NOMO-1 treated with DMSO at 0.1 percent for 48 hours (cell line): ENCODE measurements at regions not wholly inside any gene's neighbourhood (a gene's known extent, or its start where the extent isn't known, plus 50 kb on each side); places are given as distances from the start of the nearest gene placed in this dataset.
"Not testable (repeated sequence)": the region's sequence is repeated elsewhere in the genome, so short reads cannot be mapped to it uniquely, and the experiment has no call there.

Experiments used
- DNase-seq: peaks from one replicate; lab custom pipeline; 2025; ENCODE audit not compliant: unreplicated experiment; lab: John Stamatoyannopoulos, UW

GRCh38 chr9:85487872-85488271 lies 253.9 kb downstream of the AGTPBP1 start:
- DNase-seq: no peak

DNA sequence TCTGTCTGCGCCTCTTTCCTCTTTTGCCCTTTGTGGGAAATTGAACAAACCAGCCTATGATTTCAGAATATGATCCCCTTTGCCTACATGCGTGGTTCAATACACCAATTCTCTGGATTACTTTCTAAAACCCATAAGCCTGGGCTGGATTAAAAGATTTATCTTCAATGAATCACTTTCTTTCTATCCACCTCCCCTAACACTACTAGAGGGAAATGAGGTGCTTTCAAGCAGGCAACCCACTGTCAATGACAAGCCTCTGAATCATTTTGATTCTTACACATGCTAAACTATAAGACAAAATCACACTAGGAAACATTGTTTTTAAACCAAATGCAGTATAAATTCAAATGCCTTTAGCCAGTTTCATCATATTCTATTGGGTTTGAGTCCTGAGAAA lies 257.5 kb downstream of the AGTPBP1 start:
- no peak for DNase-seq

DNA sequence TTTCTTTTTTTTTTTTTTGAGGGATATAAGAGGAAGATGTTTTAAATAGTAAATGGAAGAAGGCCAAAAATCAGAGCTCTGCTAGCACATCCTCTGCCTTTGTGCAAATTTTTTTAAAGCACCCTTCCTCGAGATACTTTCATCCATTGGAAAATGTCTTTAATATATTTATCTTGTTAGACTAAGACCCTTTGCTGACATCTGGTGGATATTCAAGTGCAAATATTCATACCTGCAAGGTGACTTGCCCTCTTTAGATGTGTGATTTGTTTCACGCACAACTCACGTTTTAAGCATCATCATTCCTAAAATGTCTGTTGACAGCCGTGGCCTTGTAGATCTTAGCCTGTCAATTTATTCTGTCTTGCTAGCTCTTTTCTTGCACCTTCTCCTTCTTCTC lies 258.5 kb downstream of the AGTPBP1 start:
- DNase-seq: no peak

GRCh38 chr9:85479305-85479704 lies 262.4 kb downstream of the AGTPBP1 start:
- no peak for DNase-seq

GRCh38 chr9:85478847-85479246 lies 262.9 kb downstream of the AGTPBP1 start:
- no peak for DNase-seq

- DNase-seq: not testable (repeated sequence)
These were observed 266.9 kb downstream of the AGTPBP1 start for GRCh38 chr9:85474896-85475295.

- no peak for DNase-seq
These were observed 270.0 kb downstream of the AGTPBP1 start for GRCh38 chr9:85471791-85472190.

DNA sequence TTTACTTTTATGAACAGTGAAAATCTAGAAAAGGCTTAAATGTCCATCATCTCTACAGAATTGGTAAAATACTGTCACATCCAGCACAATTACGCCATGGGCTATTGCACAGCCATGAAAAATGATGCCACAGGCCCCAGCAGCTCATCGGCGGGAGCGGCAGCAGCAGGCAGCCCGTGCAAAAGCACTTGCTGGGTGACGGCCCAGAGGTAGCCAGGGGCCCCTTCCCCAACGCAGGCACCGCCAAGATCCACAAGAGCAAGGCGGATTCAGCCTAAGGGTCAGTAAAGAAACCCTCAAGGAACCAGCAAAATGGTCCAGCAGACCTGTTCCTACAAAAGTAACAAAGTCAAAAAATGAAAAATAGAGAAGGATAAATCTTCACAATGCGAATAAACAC lies 272.7 kb downstream of the AGTPBP1 start:
- DNase-seq: no peak

DNA sequence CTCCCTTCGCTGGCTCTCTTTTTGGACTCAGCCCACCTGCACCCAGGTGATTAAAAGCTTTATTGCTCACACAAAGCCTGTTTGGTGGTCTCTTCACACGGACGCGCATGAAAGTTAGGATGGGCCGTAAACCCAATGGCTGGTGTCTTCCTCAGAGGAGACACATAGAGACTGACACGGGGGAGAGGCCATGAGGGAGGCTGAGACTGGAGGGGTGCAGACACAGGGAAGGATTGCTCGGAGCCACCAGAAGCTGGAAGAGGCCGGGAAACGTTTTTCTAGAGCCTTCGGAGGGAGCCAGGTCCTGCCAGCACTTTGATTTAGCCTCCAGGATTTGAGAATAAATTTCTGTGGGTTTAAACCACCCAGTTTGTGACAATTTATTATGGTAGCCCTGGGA lies 274.9 kb downstream of the AGTPBP1 start:
- DNase-seq: no peak

DNA sequence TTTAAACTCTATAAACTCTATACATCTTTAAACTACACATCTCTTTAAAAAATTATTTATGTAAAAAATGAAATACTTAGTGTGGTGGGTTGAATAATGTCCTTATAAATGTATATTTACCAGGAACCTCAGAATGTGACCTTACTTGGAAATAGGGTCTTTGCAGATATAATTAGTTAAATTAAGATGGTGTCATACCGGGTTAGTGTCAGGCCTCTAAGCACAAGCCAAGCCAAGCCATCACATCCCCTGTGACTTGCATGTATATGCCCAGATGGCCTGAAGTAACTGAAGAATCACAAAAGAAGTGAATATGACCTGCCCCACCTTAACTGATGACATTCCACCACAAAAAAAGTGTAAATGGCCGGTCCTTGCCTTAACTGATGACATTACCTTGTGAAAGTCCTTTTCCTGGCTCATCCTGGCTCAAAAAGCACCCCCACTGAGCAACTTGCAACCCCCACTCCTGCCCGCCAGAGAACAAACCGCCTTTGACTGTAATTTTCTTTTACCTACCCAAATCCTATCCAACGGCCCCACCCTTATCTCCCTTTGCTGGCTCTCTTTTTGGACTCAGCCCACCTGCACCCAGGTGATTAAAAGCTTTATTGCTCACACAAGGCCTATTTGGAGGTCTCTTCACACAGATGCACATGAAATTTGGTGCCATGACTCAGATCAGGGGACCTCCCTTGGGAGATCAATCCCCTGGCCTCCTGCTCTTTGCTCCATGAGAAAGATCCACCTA lies 283.5 kb downstream of the AGTPBP1 start:
- not testable (repeated sequence) for DNase-seq

DNA sequence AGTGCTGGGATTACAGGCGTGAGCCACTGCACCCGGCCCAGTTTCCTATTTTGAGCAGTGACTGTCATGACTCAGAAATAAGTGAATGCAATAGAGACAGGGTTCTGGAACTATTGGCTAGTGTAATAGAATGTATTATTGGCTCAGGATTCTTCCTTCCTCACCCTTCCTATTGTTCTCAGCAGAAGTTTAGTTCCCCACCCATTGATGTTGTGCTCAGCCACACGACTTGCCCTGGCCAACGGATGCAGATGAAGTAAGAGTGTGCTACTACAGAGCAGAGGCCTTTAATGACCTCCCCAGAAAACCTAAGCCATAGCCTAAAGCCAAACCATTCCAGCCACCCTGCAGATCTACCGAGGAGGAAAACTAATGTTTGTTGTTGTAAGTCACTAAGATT lies 287.9 kb downstream of the AGTPBP1 start:
- DNase-seq: no peak

DNA sequence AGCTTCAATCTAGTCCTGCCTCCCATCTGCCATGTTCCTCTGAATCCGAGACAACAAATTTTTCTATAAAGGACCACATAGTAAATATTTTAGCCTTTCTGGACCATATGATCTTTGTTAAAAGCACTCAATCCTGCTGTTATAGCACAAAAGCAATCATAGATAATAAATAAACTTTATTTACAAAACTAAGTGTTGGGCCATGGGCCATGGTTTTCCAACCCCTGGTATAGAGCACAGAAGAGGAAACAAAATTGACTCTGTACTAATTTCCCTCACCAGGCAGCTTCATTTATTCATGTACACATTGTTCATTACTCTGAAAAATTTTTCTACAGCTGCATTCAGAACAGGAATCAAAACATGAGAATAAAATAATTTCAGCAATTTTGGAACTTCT lies 288.9 kb downstream of the AGTPBP1 start:
- no peak for DNase-seq

DNA sequence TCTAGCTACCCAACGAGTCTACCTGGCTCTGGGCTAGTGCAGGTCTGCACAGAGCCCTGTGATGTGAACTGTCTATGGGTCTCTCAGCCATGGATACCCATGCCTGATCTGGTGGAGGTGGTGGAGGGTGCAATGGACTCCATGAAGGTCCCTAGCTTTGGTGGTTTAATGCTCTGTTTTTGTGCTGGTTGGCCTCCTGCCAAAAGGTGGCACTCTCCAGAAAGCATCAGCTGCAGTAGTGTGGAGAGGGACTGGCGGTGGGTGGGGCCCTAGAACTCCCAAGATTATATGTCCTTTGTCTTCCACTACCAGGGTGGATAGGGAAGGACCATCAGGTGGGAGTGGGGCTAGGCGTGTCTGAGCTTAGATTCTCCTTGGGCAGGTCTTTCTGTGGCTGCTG lies 290.1 kb downstream of the AGTPBP1 start:
- DNase-seq: no peak

- no peak for DNase-seq
These were observed 295.9 kb downstream of the AGTPBP1 start for GRCh38 chr9:85445887-85446286.

DNA sequence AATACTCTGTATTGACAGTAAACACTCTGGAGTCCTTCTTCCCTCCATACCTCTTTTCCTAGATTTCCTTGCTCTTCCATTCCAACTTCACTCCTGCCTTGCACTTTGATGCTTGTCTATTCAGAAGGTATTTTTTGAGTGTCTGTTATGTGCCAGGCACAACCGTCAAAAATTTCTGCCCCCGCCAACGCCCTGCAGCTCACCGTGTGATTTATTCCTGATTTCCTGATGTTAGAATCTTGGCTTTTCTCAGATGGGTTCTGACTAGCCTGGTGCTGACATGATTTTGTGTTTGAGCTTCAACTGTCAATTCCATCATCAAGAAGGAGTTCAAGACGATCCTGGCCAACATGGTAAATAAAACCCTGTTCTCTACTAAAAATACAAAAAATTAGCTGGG lies 297.5 kb downstream of the AGTPBP1 start:
- no peak for DNase-seq

- no peak for DNase-seq
These were observed 298.6 kb downstream of the AGTPBP1 start for GRCh38 chr9:85443190-85443598.

DNA sequence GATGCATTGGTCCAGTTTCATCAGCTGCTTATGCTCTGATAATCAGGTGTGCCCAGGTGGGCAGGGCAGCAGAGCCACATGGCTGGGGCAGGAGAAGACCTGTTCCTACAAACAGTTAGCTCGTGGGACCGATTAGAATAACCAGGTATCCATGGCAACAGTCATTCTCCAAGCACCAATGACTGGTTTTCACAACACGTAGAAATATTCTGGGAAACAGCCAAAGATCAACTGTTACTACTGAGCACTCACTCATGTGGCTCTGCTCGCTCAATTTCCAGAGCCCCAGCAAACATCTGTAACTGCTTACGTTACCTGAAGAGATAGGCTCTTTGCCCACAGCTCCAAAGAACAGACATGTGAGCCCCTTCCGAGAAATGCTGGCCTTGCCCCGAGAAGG lies 302.0 kb downstream of the AGTPBP1 start:
- no peak for DNase-seq

GRCh38 chr9:85433956-85434355 lies 307.8 kb downstream of the AGTPBP1 start:
- DNase-seq: not testable (repeated sequence)

DNA sequence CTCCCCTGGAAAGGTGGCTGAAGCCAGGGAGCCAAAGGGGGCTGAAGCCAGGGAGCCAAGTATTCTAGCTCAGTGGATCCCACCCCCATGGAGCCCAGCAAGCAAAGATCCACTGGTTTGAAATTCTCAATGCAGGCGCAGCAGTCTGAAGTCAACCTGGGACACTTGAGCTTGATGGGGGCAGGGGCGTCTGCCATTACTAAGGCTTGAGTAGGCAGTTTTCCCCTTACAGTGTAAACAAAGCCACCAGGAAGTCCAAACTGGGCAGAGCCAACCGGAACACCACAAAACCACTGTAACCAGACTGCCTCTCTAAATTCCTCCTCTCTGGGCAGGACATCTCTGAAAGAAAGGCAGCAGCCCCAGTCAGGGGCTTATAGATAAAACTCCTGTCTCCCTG lies 308.2 kb downstream of the AGTPBP1 start:
- not testable (repeated sequence) for DNase-seq

DNA sequence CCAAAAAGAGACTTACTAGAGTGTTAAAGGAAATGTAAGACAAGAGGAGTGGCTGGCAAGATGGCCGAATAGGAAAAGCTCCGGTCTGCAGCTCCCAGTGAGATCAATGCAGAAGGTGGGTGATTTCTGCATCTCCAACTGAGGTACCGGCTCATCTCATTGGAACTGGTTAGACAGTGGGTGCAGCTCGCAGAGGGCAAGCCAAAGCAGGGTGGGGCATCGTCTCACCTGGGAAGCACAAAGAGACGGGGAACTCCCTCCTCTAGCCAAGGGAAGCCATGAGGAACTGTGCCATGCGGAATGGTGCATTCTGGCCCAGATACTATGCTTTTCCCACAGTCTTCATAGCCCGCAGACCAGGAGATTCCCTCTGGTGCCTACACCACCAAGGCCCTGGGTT lies 308.7 kb downstream of the AGTPBP1 start:
- DNase-seq: no peak

GRCh38 chr9:85432599-85432998 lies 309.2 kb downstream of the AGTPBP1 start:
- DNase-seq: no peak

DNA sequence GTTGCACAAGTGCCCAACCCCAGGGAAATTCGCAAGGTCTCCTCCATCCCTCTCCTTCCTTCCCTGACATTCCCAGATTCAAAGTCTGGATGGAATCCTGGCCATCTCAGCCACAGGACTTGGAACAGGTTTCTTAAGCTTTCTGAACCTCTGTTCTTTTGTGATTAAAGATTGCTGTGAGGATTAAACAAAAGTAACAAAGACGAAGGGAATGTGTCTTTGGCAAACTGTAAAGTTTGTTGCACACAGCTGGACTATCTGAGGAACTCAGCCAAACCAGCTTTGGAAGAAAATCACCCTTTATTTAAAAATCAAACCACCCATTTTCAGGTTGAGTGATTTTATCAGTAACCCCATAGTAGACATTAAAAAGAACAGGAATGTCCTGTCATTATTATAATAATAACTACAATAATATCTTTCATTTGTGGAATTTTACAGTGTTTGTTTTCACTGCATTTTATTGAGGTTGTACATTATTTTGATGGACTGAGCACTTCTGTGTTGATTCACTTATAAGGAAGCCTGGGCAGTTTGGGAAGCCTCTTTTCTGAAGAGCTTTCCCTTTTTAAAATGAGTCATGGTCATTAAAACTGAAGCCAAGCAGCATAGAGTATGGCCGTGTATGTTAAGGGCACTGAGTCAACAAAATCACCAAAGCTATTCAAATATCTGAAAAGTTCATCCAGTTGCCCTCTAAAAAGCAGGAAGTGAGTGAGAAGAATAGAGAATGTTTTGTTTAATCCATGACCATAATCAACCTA lies 310.2 kb downstream of the AGTPBP1 start:
- no peak for DNase-seq
